ENCODE measurements at regions not wholly inside any gene's neighbourhood (a gene's known extent, or its start where the extent isn't known, plus 50 kb on each side); places are given as distances from the start of the nearest gene placed in this dataset.

DNA sequence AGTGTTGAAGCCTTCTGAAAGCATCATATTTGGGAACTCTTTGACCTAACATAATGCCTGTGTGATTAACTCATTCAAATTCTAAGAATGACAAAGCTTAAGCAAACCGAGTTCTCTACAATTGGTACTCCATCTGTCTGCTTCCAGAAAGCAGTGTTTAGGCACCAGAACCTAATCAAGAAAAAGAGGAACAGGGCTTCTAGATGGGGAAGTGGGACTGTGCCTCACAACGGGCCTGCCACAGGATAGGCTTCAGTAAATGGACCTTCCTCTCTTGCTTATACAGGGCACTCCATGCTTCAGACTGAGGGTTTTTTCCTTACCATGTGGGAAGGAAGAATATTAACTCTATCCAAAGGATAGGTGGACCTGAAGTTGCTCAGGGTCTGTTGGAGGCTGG, 808.1 kb downstream of the XPNPEP1 start:
- TF ChIP-seq JUND (IDR thresholded peaks at IDR 0.05) (no peak), SP1 (IDR thresholded peaks at IDR 0.05) (no peak), NR2F2 (IDR thresholded peaks at IDR 0.05) (no peak), GABPA (IDR thresholded peaks at IDR 0.05 in 1 of 2, conservative IDR thresholded peaks at IDR 0.05 in 1 of 2) (no peak), YY1 (IDR thresholded peaks at IDR 0.05) (no peak), HNF4G (IDR thresholded peaks at IDR 0.05) (no peak)
- TF ChIP-seq, protein P1, sequence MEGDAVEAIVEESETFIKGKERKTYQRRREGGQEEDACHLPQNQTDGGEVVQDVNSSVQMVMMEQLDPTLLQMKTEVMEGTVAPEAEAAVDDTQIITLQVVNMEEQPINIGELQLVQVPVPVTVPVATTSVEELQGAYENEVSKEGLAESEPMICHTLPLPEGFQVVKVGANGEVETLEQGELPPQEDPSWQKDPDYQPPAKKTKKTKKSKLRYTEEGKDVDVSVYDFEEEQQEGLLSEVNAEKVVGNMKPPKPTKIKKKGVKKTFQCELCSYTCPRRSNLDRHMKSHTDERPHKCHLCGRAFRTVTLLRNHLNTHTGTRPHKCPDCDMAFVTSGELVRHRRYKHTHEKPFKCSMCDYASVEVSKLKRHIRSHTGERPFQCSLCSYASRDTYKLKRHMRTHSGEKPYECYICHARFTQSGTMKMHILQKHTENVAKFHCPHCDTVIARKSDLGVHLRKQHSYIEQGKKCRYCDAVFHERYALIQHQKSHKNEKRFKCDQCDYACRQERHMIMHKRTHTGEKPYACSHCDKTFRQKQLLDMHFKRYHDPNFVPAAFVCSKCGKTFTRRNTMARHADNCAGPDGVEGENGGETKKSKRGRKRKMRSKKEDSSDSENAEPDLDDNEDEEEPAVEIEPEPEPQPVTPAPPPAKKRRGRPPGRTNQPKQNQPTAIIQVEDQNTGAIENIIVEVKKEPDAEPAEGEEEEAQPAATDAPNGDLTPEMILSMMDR (IDR thresholded peaks at IDR 0.05; ENCODE audit: low read depth, low read length, missing input control): no peak
- TF ChIP-seq, protein P2, sequence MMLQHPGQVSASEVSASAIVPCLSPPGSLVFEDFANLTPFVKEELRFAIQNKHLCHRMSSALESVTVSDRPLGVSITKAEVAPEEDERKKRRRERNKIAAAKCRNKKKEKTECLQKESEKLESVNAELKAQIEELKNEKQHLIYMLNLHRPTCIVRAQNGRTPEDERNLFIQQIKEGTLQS (IDR thresholded peaks at IDR 0.05): no peak
- TF ChIP-seq, protein P3, sequence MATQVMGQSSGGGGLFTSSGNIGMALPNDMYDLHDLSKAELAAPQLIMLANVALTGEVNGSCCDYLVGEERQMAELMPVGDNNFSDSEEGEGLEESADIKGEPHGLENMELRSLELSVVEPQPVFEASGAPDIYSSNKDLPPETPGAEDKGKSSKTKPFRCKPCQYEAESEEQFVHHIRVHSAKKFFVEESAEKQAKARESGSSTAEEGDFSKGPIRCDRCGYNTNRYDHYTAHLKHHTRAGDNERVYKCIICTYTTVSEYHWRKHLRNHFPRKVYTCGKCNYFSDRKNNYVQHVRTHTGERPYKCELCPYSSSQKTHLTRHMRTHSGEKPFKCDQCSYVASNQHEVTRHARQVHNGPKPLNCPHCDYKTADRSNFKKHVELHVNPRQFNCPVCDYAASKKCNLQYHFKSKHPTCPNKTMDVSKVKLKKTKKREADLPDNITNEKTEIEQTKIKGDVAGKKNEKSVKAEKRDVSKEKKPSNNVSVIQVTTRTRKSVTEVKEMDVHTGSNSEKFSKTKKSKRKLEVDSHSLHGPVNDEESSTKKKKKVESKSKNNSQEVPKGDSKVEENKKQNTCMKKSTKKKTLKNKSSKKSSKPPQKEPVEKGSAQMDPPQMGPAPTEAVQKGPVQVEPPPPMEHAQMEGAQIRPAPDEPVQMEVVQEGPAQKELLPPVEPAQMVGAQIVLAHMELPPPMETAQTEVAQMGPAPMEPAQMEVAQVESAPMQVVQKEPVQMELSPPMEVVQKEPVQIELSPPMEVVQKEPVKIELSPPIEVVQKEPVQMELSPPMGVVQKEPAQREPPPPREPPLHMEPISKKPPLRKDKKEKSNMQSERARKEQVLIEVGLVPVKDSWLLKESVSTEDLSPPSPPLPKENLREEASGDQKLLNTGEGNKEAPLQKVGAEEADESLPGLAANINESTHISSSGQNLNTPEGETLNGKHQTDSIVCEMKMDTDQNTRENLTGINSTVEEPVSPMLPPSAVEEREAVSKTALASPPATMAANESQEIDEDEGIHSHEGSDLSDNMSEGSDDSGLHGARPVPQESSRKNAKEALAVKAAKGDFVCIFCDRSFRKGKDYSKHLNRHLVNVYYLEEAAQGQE (IDR thresholded peaks at IDR 0.05): no peak
- TF ChIP-seq, protein P4, sequence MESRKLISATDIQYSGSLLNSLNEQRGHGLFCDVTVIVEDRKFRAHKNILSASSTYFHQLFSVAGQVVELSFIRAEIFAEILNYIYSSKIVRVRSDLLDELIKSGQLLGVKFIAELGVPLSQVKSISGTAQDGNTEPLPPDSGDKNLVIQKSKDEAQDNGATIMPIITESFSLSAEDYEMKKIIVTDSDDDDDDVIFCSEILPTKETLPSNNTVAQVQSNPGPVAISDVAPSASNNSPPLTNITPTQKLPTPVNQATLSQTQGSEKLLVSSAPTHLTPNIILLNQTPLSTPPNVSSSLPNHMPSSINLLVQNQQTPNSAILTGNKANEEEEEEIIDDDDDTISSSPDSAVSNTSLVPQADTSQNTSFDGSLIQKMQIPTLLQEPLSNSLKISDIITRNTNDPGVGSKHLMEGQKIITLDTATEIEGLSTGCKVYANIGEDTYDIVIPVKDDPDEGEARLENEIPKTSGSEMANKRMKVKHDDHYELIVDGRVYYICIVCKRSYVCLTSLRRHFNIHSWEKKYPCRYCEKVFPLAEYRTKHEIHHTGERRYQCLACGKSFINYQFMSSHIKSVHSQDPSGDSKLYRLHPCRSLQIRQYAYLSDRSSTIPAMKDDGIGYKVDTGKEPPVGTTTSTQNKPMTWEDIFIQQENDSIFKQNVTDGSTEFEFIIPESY (IDR thresholded peaks at IDR 0.05): no peak
- TF ChIP-seq, protein P5, sequence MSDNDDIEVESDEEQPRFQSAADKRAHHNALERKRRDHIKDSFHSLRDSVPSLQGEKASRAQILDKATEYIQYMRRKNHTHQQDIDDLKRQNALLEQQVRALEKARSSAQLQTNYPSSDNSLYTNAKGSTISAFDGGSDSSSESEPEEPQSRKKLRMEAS (IDR thresholded peaks at IDR 0.05): no peak

All from liver (tissue), 3 donors.